ENCODE measurements at regions not wholly inside any gene's neighbourhood (a gene's known extent, or its start where the extent isn't known, plus 50 kb on each side); places are given as distances from the start of the nearest gene placed in this dataset.

GRCh38 chr9:135227641-135228251 lies 140.3 kb downstream of the OLFM1 start:
- H3K27ac Mint-ChIP-seq: no peak overlapping the region
- CTCF ChIA-PET: no interaction called here
- H3K27me3 Mint-ChIP-seq: no peaks in the 10 kb centered on the region
- DNase-seq (no peak), ATAC-seq (no peak)
- H3K4me3 Mint-ChIP-seq: no peak overlapping the region
- no peaks in the 10 kb centered on the region for H3K4me1 Mint-ChIP-seq
- H3K36me3 Mint-ChIP-seq: no peaks in the 10 kb centered on the region
- H3K9me3 Mint-ChIP-seq (ENCODE audit: low read depth): no peaks in the 10 kb centered on the region

- CTCF ChIA-PET: no interaction called here
- Mint-ChIP-seq H3K27me3 (no peaks in the 10 kb centered on the region), H3K4me3 (no peak overlapping the region), H3K4me1 (no peaks in the 10 kb centered on the region), H3K9me3 (ENCODE audit: low read depth) (no peaks in the 10 kb centered on the region), H3K36me3 (no peaks in the 10 kb centered on the region), H3K27ac (no peak overlapping the region)
- no peak for DNase-seq
- no peak for ATAC-seq
These were observed 141.0 kb downstream of the OLFM1 start for GRCh38 chr9:135228345-135228982.

GRCh38 chr9:135228983-135229625 lies 141.6 kb downstream of the OLFM1 start:
- Mint-ChIP-seq H3K4me1 (no peaks in the 10 kb centered on the region), H3K27me3 (no peaks in the 10 kb centered on the region), H3K27ac (no peak overlapping the region), H3K9me3 (ENCODE audit: low read depth) (peaks cover under 1% of the 10 kb centered on the region), H3K36me3 (no peaks in the 10 kb centered on the region), H3K4me3 (no peak overlapping the region)
- CTCF ChIA-PET: no interaction called here
- DNase-seq (no peak), ATAC-seq (no peak)

- CTCF ChIA-PET: no interaction called here
- peaks cover 3% of the 10 kb centered on the region for H3K9me3 Mint-ChIP-seq (ENCODE audit: low read depth)
- H3K27ac Mint-ChIP-seq: no peak overlapping the region
- H3K36me3 Mint-ChIP-seq: no peaks in the 10 kb centered on the region
- DNase-seq (no peak), ATAC-seq (no peak)
- H3K4me1 Mint-ChIP-seq: no peaks in the 10 kb centered on the region
- H3K4me3 Mint-ChIP-seq: no peak overlapping the region
- H3K27me3 Mint-ChIP-seq: no peaks in the 10 kb centered on the region
These were observed 142.4 kb downstream of the OLFM1 start for GRCh38 chr9:135229701-135230385.

- H3K27me3 Mint-ChIP-seq: no peaks in the 10 kb centered on the region
- CTCF ChIA-PET: no interaction called here
- ATAC-seq (no peak), DNase-seq (no peak)
- H3K36me3 Mint-ChIP-seq: no peaks in the 10 kb centered on the region
- no peaks in the 10 kb centered on the region for H3K4me1 Mint-ChIP-seq
- H3K4me3 Mint-ChIP-seq: no peak overlapping the region
- H3K27ac Mint-ChIP-seq: no peak overlapping the region
- peaks cover 3% of the 10 kb centered on the region for H3K9me3 Mint-ChIP-seq (ENCODE audit: low read depth)
These were observed 142.9 kb downstream of the OLFM1 start for GRCh38 chr9:135230386-135230765.

GRCh38 chr9:135230817-135231520 lies 143.5 kb downstream of the OLFM1 start:
- ATAC-seq (no peak), DNase-seq (no peak)
- H3K4me3 Mint-ChIP-seq: no peak overlapping the region
- CTCF ChIA-PET: no interaction called here
- H3K9me3 Mint-ChIP-seq (ENCODE audit: low read depth): peaks cover 3% of the 10 kb centered on the region
- H3K27ac Mint-ChIP-seq: no peak overlapping the region
- no peaks in the 10 kb centered on the region for H3K27me3 Mint-ChIP-seq
- no peaks in the 10 kb centered on the region for H3K4me1 Mint-ChIP-seq
- no peaks in the 10 kb centered on the region for H3K36me3 Mint-ChIP-seq

- Mint-ChIP-seq H3K4me1 (no peaks in the 10 kb centered on the region), H3K4me3 (no peak overlapping the region), H3K36me3 (no peaks in the 10 kb centered on the region), H3K27ac (no peak overlapping the region), H3K27me3 (no peaks in the 10 kb centered on the region), H3K9me3 (ENCODE audit: low read depth) (peaks cover 2% of the 10 kb centered on the region)
- CTCF ChIA-PET: no interaction called here
- DNase-seq (no peak), ATAC-seq (no peak)
These were observed 151.8 kb downstream of the OLFM1 start for GRCh38 chr9:135239100-135239768.

GRCh38 chr9:135239769-135240141 lies 152.3 kb downstream of the OLFM1 start:
- CTCF ChIA-PET: no interaction called here
- Mint-ChIP-seq H3K27ac (no peak overlapping the region), H3K4me3 (no peak overlapping the region), H3K36me3 (no peaks in the 10 kb centered on the region), H3K4me1 (no peaks in the 10 kb centered on the region), H3K9me3 (ENCODE audit: low read depth) (no peaks in the 10 kb centered on the region), H3K27me3 (no peaks in the 10 kb centered on the region)
- no peak for DNase-seq
- no peak for ATAC-seq

- Mint-ChIP-seq H3K4me1 (no peaks in the 10 kb centered on the region), H3K9me3 (ENCODE audit: low read depth) (no peaks in the 10 kb centered on the region), H3K27me3 (no peaks in the 10 kb centered on the region), H3K36me3 (no peaks in the 10 kb centered on the region), H3K27ac (no peak overlapping the region), H3K4me3 (no peak overlapping the region)
- no peak for DNase-seq
- no peak for ATAC-seq
- CTCF ChIA-PET: no interaction called here
These were observed 152.8 kb downstream of the OLFM1 start for GRCh38 chr9:135240222-135240621.

- CTCF ChIA-PET: no interaction called here
- no peaks in the 10 kb centered on the region for H3K4me1 Mint-ChIP-seq
- H3K36me3 Mint-ChIP-seq: no peaks in the 10 kb centered on the region
- ATAC-seq: no peak
- no peak overlapping the region for H3K4me3 Mint-ChIP-seq
- DNase-seq: no peak
- H3K27me3 Mint-ChIP-seq: no peaks in the 10 kb centered on the region
- H3K27ac Mint-ChIP-seq: no peak overlapping the region
- H3K9me3 Mint-ChIP-seq (ENCODE audit: low read depth): no peaks in the 10 kb centered on the region
These were observed 153.4 kb downstream of the OLFM1 start for GRCh38 chr9:135240871-135241311.

- Mint-ChIP-seq H3K27ac (no peak overlapping the region), H3K4me1 (no peaks in the 10 kb centered on the region), H3K9me3 (ENCODE audit: low read depth) (no peaks in the 10 kb centered on the region), H3K4me3 (no peak overlapping the region), H3K27me3 (no peaks in the 10 kb centered on the region), H3K36me3 (no peaks in the 10 kb centered on the region)
- DNase-seq: no peak
- no peak for ATAC-seq
- CTCF ChIA-PET: no interaction called here
These were observed 154.0 kb downstream of the OLFM1 start for GRCh38 chr9:135241381-135242048.

GRCh38 chr9:135242049-135242396 lies 154.6 kb downstream of the OLFM1 start:
- ATAC-seq: no peak
- H3K27ac Mint-ChIP-seq: no peak overlapping the region
- H3K36me3 Mint-ChIP-seq: no peaks in the 10 kb centered on the region
- H3K9me3 Mint-ChIP-seq (ENCODE audit: low read depth): no peaks in the 10 kb centered on the region
- DNase-seq: no peak
- no peaks in the 10 kb centered on the region for H3K27me3 Mint-ChIP-seq
- no peak overlapping the region for H3K4me3 Mint-ChIP-seq
- CTCF ChIA-PET: no interaction called here
- no peaks in the 10 kb centered on the region for H3K4me1 Mint-ChIP-seq

- no peak overlapping the region for H3K4me3 Mint-ChIP-seq
These were observed 154.9 kb downstream of the OLFM1 start for GRCh38 chr9:135242406-135242805.

More at GRCh38 chr9:135242406-135242805, 154.9 kb downstream of the OLFM1 start:
- ATAC-seq (no peak), DNase-seq (no peak)
- Mint-ChIP-seq H3K4me1 (no peaks in the 10 kb centered on the region), H3K27ac (no peak overlapping the region), H3K9me3 (ENCODE audit: low read depth) (no peaks in the 10 kb centered on the region), H3K27me3 (no peaks in the 10 kb centered on the region), H3K36me3 (no peaks in the 10 kb centered on the region)
- CTCF ChIA-PET: no interaction called here
